HUES64 (cell line): ENCODE measurements at regions not wholly inside any gene's neighbourhood (a gene's known extent, or its start where the extent isn't known, plus 50 kb on each side); places are given as distances from the start of the nearest gene placed in this dataset.

Source experiments
- H3K27ac ChIP-seq: 2 replicates; pipeline ENCODE4 v1.7.0; 2013; ENCODE audit warnings: low read depth, low read length, inconsistent platforms
- H3K27me3 ChIP-seq: 2 replicates; pipeline ENCODE4 v1.6.1; 2013; ENCODE audit warnings: mild to moderate bottlenecking, low read length; ENCODE audit not compliant: insufficient read depth
- H3K36me3 ChIP-seq: 2 replicates; pipeline ENCODE4 v1.6.1; 2013; ENCODE audit warnings: mild to moderate bottlenecking, low read length; ENCODE audit not compliant: insufficient read depth
- H3K4me1 ChIP-seq: 2 replicates; pipeline ENCODE4 v1.6.1; 2013; ENCODE audit warnings: mild to moderate bottlenecking, low read length, moderate library complexity; ENCODE audit not compliant: insufficient read depth
- H3K4me3 ChIP-seq: 2 replicates; pipeline ENCODE4 v1.5.1; 2013; ENCODE audit warnings: mild to moderate bottlenecking, low read length, moderate library complexity
- H3K9ac ChIP-seq: 2 replicates; pipeline ENCODE4 v1.6.1; 2013; ENCODE audit warnings: mild to moderate bottlenecking, low read depth, low read length
- H3K9me3 ChIP-seq: 2 replicates; pipeline ENCODE4 v1.6.1; 2013; ENCODE audit warnings: low read depth, low read length; ENCODE audit not compliant: insufficient read depth
- WGBS: fragments of 150-250, 120-280 bp; methylation state at CpG from one replicate; pipeline ENCODE4 v1.1.7; 2013; ENCODE audit warnings: missing lambda C conversion rate; 5-methylcytosine and 5-hydroxymethylcytosine counted together

GRCh38 chr3:104368760-104369159 is 997.9 kb upstream of the ALCAM start:
- Histone ChIP-seq H3K27me3 (no peaks in the 10 kb centered on the region), H3K4me3 (no peak overlapping the region)

GRCh38 chr3:104385421-104385820 is 981.3 kb upstream of the ALCAM start:
- Histone ChIP-seq H3K27me3 (no peaks in the 10 kb centered on the region), H3K9me3 (no peaks in the 10 kb centered on the region), H3K9ac (no peak overlapping the region), H3K4me1 (no peaks in the 10 kb centered on the region), H3K4me3 (no peak overlapping the region), H3K36me3 (no peaks in the 10 kb centered on the region), H3K27ac (no peak overlapping the region)
- 91% methylated on average over 3 of the region's 3 CpGs for WGBS

More at GRCh38 chr3:104368760-104369159, 997.9 kb upstream of the ALCAM start:
- Histone ChIP-seq H3K36me3 (no peaks in the 10 kb centered on the region), H3K9ac (no peak overlapping the region), H3K27ac (no peak overlapping the region), H3K4me1 (no peaks in the 10 kb centered on the region), H3K9me3 (no peaks in the 10 kb centered on the region)

GRCh38 chr3:104388619-104389018 is 978.1 kb upstream of the ALCAM start:
- Histone ChIP-seq H3K4me3 (no peak overlapping the region), H3K9me3 (0 out of 2 replicates have a peak, but pooled peaks cover 3% of the 10 kb centered on the region), H3K27ac (no peak overlapping the region), H3K9ac (no peak overlapping the region), H3K4me1 (no peaks in the 10 kb centered on the region), H3K36me3 (no peaks in the 10 kb centered on the region), H3K27me3 (no peaks in the 10 kb centered on the region)

- H3K36me3 ChIP-seq, result no peaks in the 10 kb centered on the region
- H3K9ac ChIP-seq, result no peak overlapping the region
- H3K27me3 ChIP-seq, result no peaks in the 10 kb centered on the region
- no peaks in the 10 kb centered on the region for H3K4me1 ChIP-seq
- WGBS, result 83% methylated on average over 2 of the region's 2 CpGs
- no peak overlapping the region for H3K27ac ChIP-seq
- 0 out of 2 replicates have a peak, but pooled peaks cover 3% of the 10 kb centered on the region for H3K9me3 ChIP-seq
- H3K4me3 ChIP-seq, result no peak overlapping the region
These were observed 974.4 kb upstream of the ALCAM start for GRCh38 chr3:104392327-104392726.

- Histone ChIP-seq H3K27me3 (no peaks in the 10 kb centered on the region), H3K4me3 (no peak overlapping the region), H3K36me3 (no peaks in the 10 kb centered on the region), H3K9me3 (no peaks in the 10 kb centered on the region), H3K27ac (no peak overlapping the region), H3K4me1 (no peaks in the 10 kb centered on the region), H3K9ac (no peak overlapping the region)
- 92% methylated on average over 2 of the region's 2 CpGs for WGBS
These were observed 969.6 kb upstream of the ALCAM start for GRCh38 chr3:104396974-104397669.

- Histone ChIP-seq H3K4me1 (no peaks in the 10 kb centered on the region), H3K9ac (no peak overlapping the region), H3K4me3 (no peak overlapping the region), H3K27me3 (no peaks in the 10 kb centered on the region), H3K27ac (no peak overlapping the region), H3K36me3 (no peaks in the 10 kb centered on the region), H3K9me3 (no peaks in the 10 kb centered on the region)
- WGBS, result 100% methylated on average over 1 of the region's 1 CpG
These were observed 969.0 kb upstream of the ALCAM start for GRCh38 chr3:104397713-104398112.

- no peak overlapping the region for H3K27ac ChIP-seq
- no peaks in the 10 kb centered on the region for H3K9me3 ChIP-seq
- H3K4me3 ChIP-seq, result no peak overlapping the region
- H3K4me1 ChIP-seq, result no peaks in the 10 kb centered on the region
- no peaks in the 10 kb centered on the region for H3K36me3 ChIP-seq
- H3K27me3 ChIP-seq, result no peaks in the 10 kb centered on the region
- no CpG with 5 or more reads among the region's 2 CpGs for WGBS
- no peak overlapping the region for H3K9ac ChIP-seq
These were observed 963.8 kb upstream of the ALCAM start for GRCh38 chr3:104402902-104403301.

DNA sequence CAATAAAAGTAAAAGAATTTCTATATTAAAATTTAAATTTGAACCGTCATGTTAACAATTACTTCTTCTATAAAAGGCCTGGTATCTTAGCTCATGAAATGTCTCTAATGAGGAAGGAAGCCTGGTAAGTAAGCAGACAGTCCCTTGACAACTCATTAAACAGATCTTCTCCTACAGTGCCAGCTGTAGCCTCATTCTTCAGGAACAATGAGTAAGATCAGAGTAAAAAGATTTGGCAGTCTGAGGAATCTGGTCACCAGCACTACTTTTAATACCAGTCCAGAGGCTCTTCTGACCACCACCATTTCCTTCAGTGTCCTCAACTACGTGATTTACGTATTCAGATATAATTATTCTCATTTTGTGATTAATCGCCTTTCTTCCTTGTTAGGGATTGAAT is 955.0 kb upstream of the ALCAM start:
- no peak overlapping the region for H3K4me3 ChIP-seq
- WGBS, result 90% methylated on average over 3 of the region's 4 CpGs

DNA sequence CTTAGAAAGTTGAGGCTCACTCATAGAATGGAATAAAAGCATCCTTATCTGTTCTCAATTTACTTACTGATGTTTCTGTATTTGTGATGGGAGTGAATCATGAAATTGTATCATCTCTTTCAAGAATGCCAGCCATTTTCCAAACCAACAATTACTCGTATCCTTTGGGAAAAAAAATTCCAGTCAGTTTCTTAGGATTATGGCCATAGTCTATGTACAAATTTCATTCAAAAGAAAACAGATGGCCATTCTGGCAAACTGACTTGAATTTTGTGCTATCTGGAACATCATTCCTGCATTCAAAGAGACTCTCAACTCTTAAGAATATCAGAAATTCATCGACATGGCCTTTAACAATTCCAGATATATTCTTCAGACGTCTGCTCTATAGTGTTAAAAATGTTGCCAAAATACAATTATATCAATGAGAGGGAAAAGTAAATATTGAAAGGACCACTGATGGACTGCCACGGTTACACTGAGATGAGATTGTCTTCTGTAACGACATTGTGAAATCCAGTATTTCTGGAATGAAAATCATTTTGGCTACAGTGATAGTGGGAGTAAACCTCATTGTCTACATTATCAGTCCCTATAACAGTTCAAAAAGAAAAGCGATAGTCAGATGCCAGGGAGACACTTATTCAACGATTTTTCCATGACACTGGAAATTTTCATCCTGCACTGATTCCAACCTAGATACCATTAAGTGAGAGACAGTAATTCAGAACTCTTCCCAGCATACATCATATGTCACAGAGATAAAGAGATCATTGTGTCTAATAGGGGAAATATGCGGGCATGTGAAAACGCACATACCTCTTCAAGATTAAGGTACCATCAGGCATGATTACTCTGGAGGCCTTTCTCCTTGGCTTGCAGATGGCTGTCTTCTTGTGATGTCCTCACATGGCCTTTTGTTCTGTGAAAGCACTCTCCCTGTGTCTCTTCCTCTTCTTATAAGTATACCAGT is 953.8 kb upstream of the ALCAM start:
- no peaks in the 10 kb centered on the region for H3K36me3 ChIP-seq
- 93% methylated on average over 8 of the region's 9 CpGs for WGBS
- H3K9me3 ChIP-seq, result no peaks in the 10 kb centered on the region
- H3K27ac ChIP-seq, result no peak overlapping the region
- H3K4me1 ChIP-seq, result peaks cover 7% of the 10 kb centered on the region; the same call in 1 of the 2 replicates
- no peak overlapping the region for H3K9ac ChIP-seq
- no peak overlapping the region for H3K4me3 ChIP-seq
- H3K27me3 ChIP-seq, result no peaks in the 10 kb centered on the region

More for the DNA sequence above, 955.0 kb upstream of the ALCAM start:
- Histone ChIP-seq H3K27me3 (no peaks in the 10 kb centered on the region), H3K4me1 (peaks cover 7% of the 10 kb centered on the region; the same call in 1 of the 2 replicates), H3K36me3 (no peaks in the 10 kb centered on the region), H3K27ac (no peak overlapping the region), H3K9me3 (no peaks in the 10 kb centered on the region), H3K9ac (no peak overlapping the region)

DNA sequence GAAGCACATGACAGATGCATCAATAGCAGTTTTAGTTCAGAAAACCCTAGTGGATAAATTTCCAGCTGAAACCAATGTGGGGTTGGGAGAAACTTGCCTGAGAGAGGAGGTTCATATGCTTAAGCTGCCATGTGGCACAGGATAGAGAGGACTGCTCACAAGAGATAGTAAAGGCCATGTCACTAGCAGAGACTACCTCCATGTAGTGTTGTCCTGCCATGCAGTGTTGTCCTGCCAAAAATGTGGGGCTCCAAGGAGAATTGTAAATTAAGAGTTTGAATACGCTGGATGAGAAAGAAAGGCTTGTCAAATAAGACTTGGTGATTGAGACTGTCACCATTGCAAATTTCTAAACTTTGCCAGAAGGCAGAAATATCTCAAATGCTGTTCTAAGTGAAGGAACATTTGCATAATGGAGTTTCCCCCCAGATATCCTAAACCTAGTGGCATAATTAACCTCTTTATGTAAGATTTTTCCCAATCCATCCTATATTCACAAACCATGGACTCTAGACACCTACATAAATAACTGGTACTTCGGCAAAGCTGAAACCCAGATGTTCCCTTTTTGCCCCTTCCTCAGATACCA is 938.3 kb upstream of the ALCAM start:
- Histone ChIP-seq H3K9ac (no peak overlapping the region), H3K27ac (no peak overlapping the region), H3K27me3 (no peaks in the 10 kb centered on the region), H3K36me3 (no peaks in the 10 kb centered on the region), H3K4me3 (no peak overlapping the region), H3K4me1 (no peaks in the 10 kb centered on the region), H3K9me3 (no peaks in the 10 kb centered on the region)
- 96% methylated on average over 2 of the region's 2 CpGs for WGBS

DNA sequence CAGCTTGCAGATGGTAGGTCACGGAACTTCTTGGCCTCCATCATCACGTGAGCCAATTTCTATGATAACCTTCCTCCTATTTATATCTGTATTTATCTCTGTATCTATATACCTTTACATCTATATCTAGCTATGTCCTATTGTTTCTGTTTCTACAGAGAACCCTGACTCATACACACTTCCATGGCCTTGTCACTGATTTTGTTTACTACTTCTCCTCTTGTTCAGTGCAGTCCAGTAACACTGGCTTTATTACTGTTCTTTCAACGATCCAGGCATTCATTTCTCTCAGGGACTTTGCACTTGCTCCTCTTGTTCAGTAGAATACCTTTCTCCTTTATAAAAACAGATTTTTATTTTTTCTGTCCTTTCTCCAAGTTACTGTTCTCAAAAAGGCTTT is 937.0 kb upstream of the ALCAM start:
- Histone ChIP-seq H3K36me3 (no peaks in the 10 kb centered on the region), H3K4me1 (no peaks in the 10 kb centered on the region), H3K9me3 (no peaks in the 10 kb centered on the region), H3K4me3 (no peak overlapping the region), H3K27ac (no peak overlapping the region), H3K9ac (no peak overlapping the region), H3K27me3 (no peaks in the 10 kb centered on the region)
- 95% methylated on average over 3 of the region's 3 CpGs for WGBS
